ENCODE measurements at regions not wholly inside any gene's neighbourhood (a gene's known extent, or its start where the extent isn't known, plus 50 kb on each side); places are given as distances from the start of the nearest gene placed in this dataset.

- TF ChIP-seq EZH2 (IDR thresholded peaks at IDR 0.05; ENCODE audit: insufficient read depth, poor library complexity, severe bottlenecking) (no peak), EZH2phosphoT487 (IDR thresholded peaks at IDR 0.05; ENCODE audit: insufficient read depth, low read depth) (no peak)
Measured at GRCh38 chr4:16293210-16293838, 67.1 kb upstream of the TAPT1 start.

Measured in GM23248 (cell line).